MM.1S (cell line): ENCODE measurements at regions not wholly inside any gene's neighbourhood (a gene's known extent, or its start where the extent isn't known, plus 50 kb on each side); places are given as distances from the start of the nearest gene placed in this dataset.

ENCODE experiments used
- DNase-seq: peaks from one replicate; pipeline ENCODE4 v3.0.0-alpha.2; 2015
- H2AFZ ChIP-seq: fragments of 300-600 bp; sonication (generic); 2 replicates; pipeline ENCODE4 v1.6.0; 2016; ENCODE audit warnings: antibody characterized with exemption, low read length
- H3F3A ChIP-seq: fragments of 300-600 bp; sonication (generic); 2 replicates; pipeline ENCODE4 v1.6.1; 2016; ENCODE audit warnings: mild to moderate bottlenecking, antibody characterized with exemption, low read length, moderate library complexity, mixed read lengths; ENCODE audit not compliant: insufficient read depth
- H3K27ac ChIP-seq: fragments of 300-600 bp; sonication (generic); 2 replicates; pipeline ENCODE4 v1.5.1; 2016; ENCODE audit warnings: mild to moderate bottlenecking, low read length
- H3K27me3 ChIP-seq: fragments of 300-600 bp; sonication (generic); replicated peaks from 2 replicates; pipeline ENCODE4 v1.6.0; 2016; ENCODE audit warnings: low read length; ENCODE audit not compliant: insufficient read depth
- H3K36me3 ChIP-seq: fragments of 300-600 bp; sonication (generic); replicated peaks from 2 replicates; pipeline ENCODE4 v1.6.1; 2016; ENCODE audit warnings: mild to moderate bottlenecking, low read length, mixed read lengths; ENCODE audit not compliant: insufficient read depth
- H3K4me1 ChIP-seq: fragments of 300-600 bp; sonication (generic); 2 replicates; pipeline ENCODE4 v1.6.1; 2016; ENCODE audit warnings: low read length, mixed read lengths
- H3K4me2 ChIP-seq: fragments of 300-600 bp; sonication (generic); 2 replicates; pipeline ENCODE4 v1.6.0; 2016; ENCODE audit warnings: low read depth, low read length
- H3K4me3 ChIP-seq: fragments of 300-600 bp; sonication (generic); 2 replicates; pipeline ENCODE4 v1.5.1; 2016; ENCODE audit warnings: low read length, mixed read lengths
- H3K79me2 ChIP-seq: fragments of 300-600 bp; sonication (generic); 2 replicates; pipeline ENCODE4 v1.6.1; 2016; ENCODE audit warnings: mixed run types, low read length, mixed read lengths
- H3K9ac ChIP-seq: fragments of 300-600 bp; sonication (generic); 2 replicates; pipeline ENCODE4 v1.6.1; 2016; ENCODE audit warnings: low read length, mixed read lengths
- H3K9me2 ChIP-seq: fragments of 300-600 bp; sonication (generic); replicated peaks from 2 replicates; pipeline ENCODE4 v1.6.1; 2016; ENCODE audit warnings: mild to moderate bottlenecking, low read length, mixed read lengths; ENCODE audit not compliant: insufficient read depth
- H3K9me3 ChIP-seq: fragments of 300-600 bp; sonication (generic); replicated peaks from 2 replicates; pipeline ENCODE4 v1.6.1; 2016; ENCODE audit warnings: mild to moderate bottlenecking, low read length, mixed read lengths; ENCODE audit not compliant: insufficient read depth
- H4K20me1 ChIP-seq: fragments of 300-600 bp; sonication (generic); 2 replicates; pipeline ENCODE4 v1.6.1; 2016; ENCODE audit warnings: mild to moderate bottlenecking, low read length, moderate library complexity, mixed read lengths; ENCODE audit not compliant: insufficient read depth
- EZH2 ChIP-seq: fragments of 300-600 bp; sonication (generic); optimal IDR thresholded peaks from 2 replicates; pipeline ENCODE3; 2017; ENCODE audit warnings: low read depth, mild to moderate bottlenecking, antibody characterized with exemption, low read length, mixed read lengths
- EZH2phosphoT487 ChIP-seq: fragments of 300-600 bp; sonication (generic); IDR thresholded peaks from 2 replicates; pipeline ENCODE4 v1.6.1; 2018; ENCODE audit warnings: antibody characterized with exemption, low read length
- TF ChIP-seq, protein P1 (sequence below): fragments of 300-600 bp; sonication (generic); IDR thresholded peaks from 2 replicates; pipeline ENCODE4 v1.5.1; 2016; ENCODE audit warnings: antibody characterized with exemption, low read length, mixed read lengths

DNA sequence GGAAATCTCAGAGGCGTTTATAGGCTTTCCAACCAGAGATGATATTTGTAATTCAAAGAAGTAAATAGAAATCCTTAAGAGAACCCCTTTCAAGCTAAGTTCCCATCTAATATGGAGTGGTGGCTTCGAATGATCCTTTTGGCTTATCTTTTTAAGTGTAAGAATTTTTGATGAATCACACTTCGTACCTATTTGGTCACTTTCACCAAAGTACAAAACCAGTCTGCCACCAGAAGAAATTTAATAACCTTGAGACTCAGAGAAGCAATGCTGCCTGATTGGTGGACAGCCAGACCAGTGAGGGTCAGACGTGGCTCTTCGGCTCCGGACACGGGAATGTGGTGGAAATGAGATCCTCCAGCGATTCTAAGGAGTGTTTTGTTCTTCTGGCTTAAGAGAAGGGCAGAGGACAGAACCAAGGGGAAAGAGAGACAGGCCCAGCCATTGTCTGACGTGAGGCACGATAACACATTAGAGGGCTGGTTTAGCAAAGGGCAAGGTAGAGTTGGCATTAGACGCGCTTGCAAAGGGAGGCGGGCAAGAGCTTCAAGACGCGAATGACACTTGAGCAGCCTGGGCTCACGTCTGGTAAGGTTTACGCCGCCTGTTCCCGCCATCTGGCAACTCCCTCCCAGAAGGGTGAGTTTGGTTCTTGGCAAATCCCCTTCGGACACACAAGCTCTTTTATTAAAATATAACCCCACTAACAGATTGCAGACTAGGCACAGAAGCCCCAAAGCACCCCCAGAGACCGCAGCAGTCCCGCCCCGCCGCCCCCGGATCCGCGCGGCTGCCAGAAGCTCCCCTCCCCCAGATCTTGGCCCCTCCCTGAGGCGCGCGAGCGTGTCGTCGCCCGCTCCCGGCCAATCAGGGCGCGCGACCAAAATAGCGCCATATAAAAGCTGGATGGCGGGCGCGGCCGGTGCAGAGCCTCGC is 50.0 kb upstream of the EZR start:
- no peak for DNase-seq
- Histone ChIP-seq H3K36me3 (no peaks in the 10 kb centered on the region), H4K20me1 (no peaks in the 10 kb centered on the region), H2AFZ (no peak overlapping the region), H3K9me3 (no peaks in the 10 kb centered on the region), H3K4me3 (peak overlapping the region; percentile 45; the same call in 1 of the 2 replicates), H3K27me3 (no peaks in the 10 kb centered on the region), H3K79me2 (no peaks in the 10 kb centered on the region), H3K9ac (peak overlapping the region; percentile 74), H3K27ac (peak overlapping the region; percentile 89), H3K4me1 (peaks cover 6% of the 10 kb centered on the region), H3K9me2 (no peaks in the 10 kb centered on the region), H3F3A (peaks cover 13% of the 10 kb centered on the region), H3K4me2 (peak overlapping the region; percentile 54; the same call in 1 of the 2 replicates)
- TF ChIP-seq, protein P1, sequence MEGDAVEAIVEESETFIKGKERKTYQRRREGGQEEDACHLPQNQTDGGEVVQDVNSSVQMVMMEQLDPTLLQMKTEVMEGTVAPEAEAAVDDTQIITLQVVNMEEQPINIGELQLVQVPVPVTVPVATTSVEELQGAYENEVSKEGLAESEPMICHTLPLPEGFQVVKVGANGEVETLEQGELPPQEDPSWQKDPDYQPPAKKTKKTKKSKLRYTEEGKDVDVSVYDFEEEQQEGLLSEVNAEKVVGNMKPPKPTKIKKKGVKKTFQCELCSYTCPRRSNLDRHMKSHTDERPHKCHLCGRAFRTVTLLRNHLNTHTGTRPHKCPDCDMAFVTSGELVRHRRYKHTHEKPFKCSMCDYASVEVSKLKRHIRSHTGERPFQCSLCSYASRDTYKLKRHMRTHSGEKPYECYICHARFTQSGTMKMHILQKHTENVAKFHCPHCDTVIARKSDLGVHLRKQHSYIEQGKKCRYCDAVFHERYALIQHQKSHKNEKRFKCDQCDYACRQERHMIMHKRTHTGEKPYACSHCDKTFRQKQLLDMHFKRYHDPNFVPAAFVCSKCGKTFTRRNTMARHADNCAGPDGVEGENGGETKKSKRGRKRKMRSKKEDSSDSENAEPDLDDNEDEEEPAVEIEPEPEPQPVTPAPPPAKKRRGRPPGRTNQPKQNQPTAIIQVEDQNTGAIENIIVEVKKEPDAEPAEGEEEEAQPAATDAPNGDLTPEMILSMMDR = no peak
- TF ChIP-seq EZH2phosphoT487 (no peak), EZH2 (no peak)
